Hepatocyte (in vitro differentiated cells): ENCODE measurements at regions not wholly inside any gene's neighbourhood (a gene's known extent, or its start where the extent isn't known, plus 50 kb on each side); places are given as distances from the start of the nearest gene placed in this dataset.

ENCODE experiments used
- DNase-seq: peaks from one replicate; pipeline ENCODE4 v3.0.0-alpha.2; 2016; ENCODE audit warnings: low spot score
- H2AFZ ChIP-seq: fragments of 200-600 bp; sonication (generic); 2 replicates; pipeline ENCODE4 v1.6.0; 2016; ENCODE audit warnings: antibody characterized with exemption, mild to moderate bottlenecking
- H3K27ac ChIP-seq: fragments of 200-600 bp; sonication (generic); 2 replicates; pipeline ENCODE4 v1.5.1; 2016; ENCODE audit warnings: mild to moderate bottlenecking
- H3K27me3 ChIP-seq: fragments of 200-600 bp; sonication (generic); 2 replicates; pipeline ENCODE4 v1.6.1; 2016
- H3K36me3 ChIP-seq: fragments of 200-600 bp; sonication (generic); replicated peaks from 2 replicates; pipeline ENCODE4 v1.5.1; 2016; ENCODE audit warnings: low read depth; ENCODE audit not compliant: insufficient read depth
- H3K4me1 ChIP-seq: fragments of 200-600 bp; sonication (generic); 2 replicates; pipeline ENCODE4 v1.5.1; 2016; ENCODE audit warnings: mild to moderate bottlenecking, moderate library complexity; ENCODE audit not compliant: insufficient read depth
- H3K4me2 ChIP-seq: fragments of 200-600 bp; sonication (generic); 2 replicates; pipeline ENCODE4 v1.6.0; 2016
- H3K4me3 ChIP-seq: fragments of 200-600 bp; sonication (generic); 2 replicates; pipeline ENCODE4 v1.5.1; 2016; ENCODE audit warnings: mild to moderate bottlenecking
- H3K79me2 ChIP-seq: fragments of 200-600 bp; sonication (generic); 2 replicates; pipeline ENCODE4 v1.6.0; 2017; ENCODE audit warnings: mild to moderate bottlenecking
- H3K9me2 ChIP-seq: fragments of 200-600 bp; sonication (generic); replicated peaks from 2 replicates; pipeline ENCODE4 v1.6.0; 2017; ENCODE audit warnings: mild to moderate bottlenecking; ENCODE audit not compliant: insufficient read depth
- H3K9me3 ChIP-seq: fragments of 200-600 bp; sonication (generic); 2 replicates; pipeline ENCODE4 v1.5.1; 2016; ENCODE audit warnings: low read depth, mild to moderate bottlenecking
- H4K20me1 ChIP-seq: fragments of 200-600 bp; sonication (generic); 2 replicates; pipeline ENCODE4 v1.6.0; 2016; ENCODE audit warnings: mild to moderate bottlenecking; ENCODE audit not compliant: insufficient read depth, poor library complexity, severe bottlenecking
- CTCF ChIP-seq: fragments of 200-600 bp; sonication (generic); IDR thresholded peaks from 2 replicates; pipeline ENCODE4 v1.5.1; 2016; ENCODE audit warnings: antibody characterized with exemption, mild to moderate bottlenecking; ENCODE audit not compliant: poor library complexity
- EZH2 ChIP-seq: fragments of 200-600 bp; sonication (generic); IDR thresholded peaks from 2 replicates; pipeline ENCODE4 v1.6.1; 2016; ENCODE audit warnings: antibody characterized with exemption, mild to moderate bottlenecking, borderline replicate concordance
- EZH2phosphoT487 ChIP-seq: fragments of 200-600 bp; sonication (generic); IDR thresholded peaks from one replicate; pipeline ENCODE4 v1.6.1; 2018; ENCODE audit warnings: antibody characterized with exemption, mild to moderate bottlenecking, low read depth, moderate library complexity; ENCODE audit not compliant: unreplicated experiment, severe bottlenecking
- WGBS: methylation state at CpG from one replicate; pipeline ENCODE4 v1.1.6; 2016; ENCODE audit warnings: low lambda C conversion rate; ENCODE audit errors: missing lambda C conversion rate; 5-methylcytosine and 5-hydroxymethylcytosine counted together

- Histone ChIP-seq H3K36me3 (no peaks in the 10 kb centered on the region), H2AFZ (no peak overlapping the region), H3K79me2 (no peaks in the 10 kb centered on the region), H3K4me1 (peaks cover 17% of the 10 kb centered on the region), H3K27me3 (no peaks in the 10 kb centered on the region), H3K9me2 (no peaks in the 10 kb centered on the region), H3K4me3 (no peak overlapping the region), H3K9me3 (no peaks in the 10 kb centered on the region), H4K20me1 (no peaks in the 10 kb centered on the region), H3K27ac (no peak overlapping the region), H3K4me2 (no peak overlapping the region)
- no peak for DNase-seq
- WGBS = 100% methylated on average over 1 of the region's 13 CpGs
- TF ChIP-seq EZH2 (no peak), EZH2phosphoT487 (no peak), CTCF (no peak)
Measured at GRCh38 chr6:167392631-167393316, 67.9 kb downstream of the TTLL2 start.

- Histone ChIP-seq H3K79me2 (no peaks in the 10 kb centered on the region), H3K4me1 (peaks cover 23% of the 10 kb centered on the region), H3K4me3 (no peak overlapping the region), H3K9me2 (no peaks in the 10 kb centered on the region), H3K9me3 (no peaks in the 10 kb centered on the region), H2AFZ (no peak overlapping the region), H3K36me3 (no peaks in the 10 kb centered on the region), H3K27ac (no peak overlapping the region), H3K4me2 (no peak overlapping the region), H4K20me1 (no peaks in the 10 kb centered on the region), H3K27me3 (no peaks in the 10 kb centered on the region)
- no peak for TF ChIP-seq EZH2phosphoT487
- TF ChIP-seq EZH2 = no peak
- no peak for TF ChIP-seq CTCF
- WGBS = 92% methylated on average over 7 of the region's 7 CpGs
- DNase-seq = no peak
Measured at GRCh38 chr6:167393731-167394130, 68.8 kb downstream of the TTLL2 start.

- TF ChIP-seq CTCF = no peak
- no peak for TF ChIP-seq EZH2phosphoT487
- TF ChIP-seq EZH2 = no peak
- Histone ChIP-seq H3K79me2 (no peaks in the 10 kb centered on the region), H3K27me3 (no peaks in the 10 kb centered on the region), H3K9me3 (no peaks in the 10 kb centered on the region), H4K20me1 (no peaks in the 10 kb centered on the region), H3K4me1 (peaks cover 23% of the 10 kb centered on the region), H3K9me2 (no peaks in the 10 kb centered on the region), H3K36me3 (no peaks in the 10 kb centered on the region), H3K27ac (no peak overlapping the region), H3K4me3 (no peak overlapping the region), H2AFZ (no peak overlapping the region), H3K4me2 (no peak overlapping the region)
- no peak for DNase-seq
- WGBS = 83% methylated on average over 8 of the region's 8 CpGs
Measured at GRCh38 chr6:167394339-167394738, 69.5 kb downstream of the TTLL2 start.
